MCF 10A (cell line): ENCODE measurements at regions not wholly inside any gene's neighbourhood (a gene's known extent, or its start where the extent isn't known, plus 50 kb on each side); places are given as distances from the start of the nearest gene placed in this dataset.
"Not testable (repeated sequence)": the region's sequence is repeated elsewhere in the genome, so short reads cannot be mapped to it uniquely, and the experiment has no call there.

Source experiments
- BruUV-seq: library from RNA; stranded (reverse); fragments of 400-500 nt; replicated peaks from 2 replicates; lab custom pipeline; 2021; lab: Mats Ljungman, UMichigan
- CTCF ChIA-PET: fragments of 300-600 bp; sonication (Branson Sonifier 250); formaldehyde crosslinking; extraction: SDS; loops from one replicate; lab custom pipeline; 2021; ENCODE audit warnings: antibody characterized with exemption, inconsistent platforms; lab: Yijun Ruan, JAX
- POLR2A ChIA-PET: fragments of 300-600, 350-650 bp; sonication (Branson Sonifier 250); formaldehyde crosslinking; extraction: SDS; loops from one replicate; lab custom pipeline; 2020; ENCODE audit warnings: antibody characterized with exemption, inconsistent platforms; lab: Yijun Ruan, JAX
- DNase-seq: peaks from one replicate; pipeline ENCODE4 v3.0.0-alpha.2; 2018; ENCODE audit not compliant: unreplicated experiment
- H3K27ac Mint-ChIP-seq: one replicate; pipeline ENCODE4 v1.8.0; 2022; ENCODE audit warnings: mild to moderate bottlenecking, low read depth, mixed read lengths; ENCODE audit not compliant: unreplicated experiment
- H3K27me3 Mint-ChIP-seq: one replicate; pipeline ENCODE4 v1.8.0; 2022; ENCODE audit warnings: mixed read lengths; ENCODE audit not compliant: insufficient read depth, unreplicated experiment
- H3K36me3 Mint-ChIP-seq: one replicate; pipeline ENCODE4 v1.8.0; 2022; ENCODE audit warnings: mild to moderate bottlenecking, moderate library complexity, mixed read lengths; ENCODE audit not compliant: insufficient read depth, unreplicated experiment
- H3K4me1 Mint-ChIP-seq: one replicate; pipeline ENCODE4 v1.8.0; 2022; ENCODE audit warnings: mixed read lengths; ENCODE audit not compliant: insufficient read depth, unreplicated experiment
- H3K4me3 Mint-ChIP-seq: one replicate; pipeline ENCODE4 v1.8.0; 2022; ENCODE audit warnings: mild to moderate bottlenecking, moderate library complexity, mixed read lengths; ENCODE audit not compliant: unreplicated experiment
- H3K9me3 Mint-ChIP-seq: one replicate; pipeline ENCODE4 v1.8.0; 2022; ENCODE audit warnings: mixed read lengths; ENCODE audit not compliant: unreplicated experiment
- intact Hi-C: fragments of 100-400 bp; cut with micrococcal nuclease; formaldehyde crosslinking; loops from 2 replicates; pipeline ENCODE4 v1.14.1; 2022
- TF ChIP-seq, protein P1 (sequence below): fragments of 200-600 bp; IDR thresholded peaks from one replicate; pipeline ENCODE4 v1.8.0; 2022; ENCODE audit warnings: antibody characterized with exemption, mild to moderate bottlenecking; ENCODE audit not compliant: unreplicated experiment

- no peak overlapping the region for H3K4me3 Mint-ChIP-seq
- no peaks in the 10 kb centered on the region for H3K36me3 Mint-ChIP-seq
- TF ChIP-seq, protein P1, sequence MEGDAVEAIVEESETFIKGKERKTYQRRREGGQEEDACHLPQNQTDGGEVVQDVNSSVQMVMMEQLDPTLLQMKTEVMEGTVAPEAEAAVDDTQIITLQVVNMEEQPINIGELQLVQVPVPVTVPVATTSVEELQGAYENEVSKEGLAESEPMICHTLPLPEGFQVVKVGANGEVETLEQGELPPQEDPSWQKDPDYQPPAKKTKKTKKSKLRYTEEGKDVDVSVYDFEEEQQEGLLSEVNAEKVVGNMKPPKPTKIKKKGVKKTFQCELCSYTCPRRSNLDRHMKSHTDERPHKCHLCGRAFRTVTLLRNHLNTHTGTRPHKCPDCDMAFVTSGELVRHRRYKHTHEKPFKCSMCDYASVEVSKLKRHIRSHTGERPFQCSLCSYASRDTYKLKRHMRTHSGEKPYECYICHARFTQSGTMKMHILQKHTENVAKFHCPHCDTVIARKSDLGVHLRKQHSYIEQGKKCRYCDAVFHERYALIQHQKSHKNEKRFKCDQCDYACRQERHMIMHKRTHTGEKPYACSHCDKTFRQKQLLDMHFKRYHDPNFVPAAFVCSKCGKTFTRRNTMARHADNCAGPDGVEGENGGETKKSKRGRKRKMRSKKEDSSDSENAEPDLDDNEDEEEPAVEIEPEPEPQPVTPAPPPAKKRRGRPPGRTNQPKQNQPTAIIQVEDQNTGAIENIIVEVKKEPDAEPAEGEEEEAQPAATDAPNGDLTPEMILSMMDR: no peak
- H3K4me1 Mint-ChIP-seq: peaks cover 7% of the 10 kb centered on the region
- DNase-seq: no peak
- CTCF ChIA-PET: interaction anchor here (0.5 kb wide), 1 partner anchor 12 kb away, joined by 4 read pairs; no protein-coding TSS in a partner anchor
- no TSS peak for BruUV-seq
- intact Hi-C loops: no loop called here
- no peak overlapping the region for H3K27ac Mint-ChIP-seq
- POLR2A ChIA-PET: interaction anchor here (0.7 to 1.8 kb wide), 2 partner anchors 12 to 48 kb away, joined by 3 to 4 read pairs; no protein-coding TSS in a partner anchor
- H3K27me3 Mint-ChIP-seq: no peaks in the 10 kb centered on the region
- no peaks in the 10 kb centered on the region for H3K9me3 Mint-ChIP-seq
These were observed 1565.1 kb downstream of the SI start for GRCh38 chr3:163513149-163513657.

- Mint-ChIP-seq H3K4me1 (no peaks in the 10 kb centered on the region), H3K9me3 (no peaks in the 10 kb centered on the region), H3K4me3 (no peak overlapping the region), H3K27me3 (no peaks in the 10 kb centered on the region), H3K27ac (no peak overlapping the region), H3K36me3 (no peaks in the 10 kb centered on the region)
- intact Hi-C loops: no loop called here
- ChIA-PET POLR2A (no interaction called here), CTCF (interaction anchor here (0.6 to 1.5 kb wide), 2 partner anchors 298 to 451 kb away, joined by 3 read pairs; no protein-coding TSS in a partner anchor)
- TF ChIP-seq, protein P1: no peak
- BruUV-seq: no TSS peak
- DNase-seq: no peak
These were observed 1570.1 kb downstream of the SI start for GRCh38 chr3:163508206-163508605.

DNA sequence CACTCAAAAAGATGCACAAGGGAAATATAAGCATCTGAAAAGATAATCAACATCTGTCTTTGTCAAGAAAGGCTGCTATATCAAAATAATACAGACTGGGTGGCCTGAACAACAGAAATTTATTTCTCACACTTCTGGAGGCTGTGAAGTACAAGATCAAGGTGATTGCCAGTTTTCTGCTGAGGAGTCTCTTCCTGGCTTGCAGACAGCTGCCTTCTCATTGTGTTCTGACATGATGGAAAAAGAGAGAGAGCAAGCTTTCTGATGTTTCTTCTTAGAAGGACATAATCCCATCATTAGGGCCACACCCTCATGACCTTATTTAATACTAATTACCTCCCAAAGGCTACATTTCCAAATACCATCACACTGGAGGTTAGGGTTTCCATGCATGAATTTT, 1573.3 kb downstream of the SI start:
- Mint-ChIP-seq H3K9me3 (no peaks in the 10 kb centered on the region), H3K27ac (no peak overlapping the region), H3K27me3 (no peaks in the 10 kb centered on the region), H3K4me1 (no peaks in the 10 kb centered on the region), H3K36me3 (no peaks in the 10 kb centered on the region), H3K4me3 (no peak overlapping the region)
- TF ChIP-seq, protein P1: no peak
- intact Hi-C loops: no loop called here
- POLR2A ChIA-PET: no interaction called here
- no peak for DNase-seq
- CTCF ChIA-PET: no interaction called here
- no TSS peak for BruUV-seq

DNA sequence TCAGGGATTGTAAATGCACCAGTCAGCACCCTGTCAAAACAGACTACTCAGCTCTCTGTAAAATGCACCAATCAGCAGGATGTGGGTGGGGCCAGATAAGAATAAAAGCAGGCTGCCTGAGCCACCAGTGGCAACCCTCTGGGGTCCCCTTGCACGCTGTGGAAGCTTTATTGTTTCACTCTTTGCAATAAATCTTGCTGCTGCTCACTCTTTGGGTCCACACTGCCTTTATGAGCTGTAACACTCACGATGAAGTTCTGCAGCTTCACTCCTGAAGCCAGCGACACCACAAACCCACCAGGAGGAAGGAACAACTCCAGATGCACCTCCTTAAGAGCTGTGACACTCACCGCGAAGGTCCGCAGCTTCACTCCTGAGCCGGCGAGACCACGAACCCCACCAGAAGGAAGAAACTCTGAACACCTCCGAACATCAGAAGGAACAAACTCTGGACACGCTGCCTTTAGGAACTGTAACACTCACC, 1578.5 kb downstream of the SI start:
- H3K4me3 Mint-ChIP-seq, H3K27me3 Mint-ChIP-seq, BruUV-seq, POLR2A ChIA-PET, H3K4me1 Mint-ChIP-seq, H3K9me3 Mint-ChIP-seq, intact Hi-C loops, H3K36me3 Mint-ChIP-seq, DNase-seq, H3K27ac Mint-ChIP-seq: not testable (repeated sequence)
- CTCF ChIA-PET: interaction anchor here (0.7 to 1.4 kb wide), 2 partner anchors 9 to 442 kb away, joined by 3 to 4 read pairs; no protein-coding TSS in a partner anchor

- H3K4me1 Mint-ChIP-seq, DNase-seq, intact Hi-C loops, H3K27ac Mint-ChIP-seq, H3K9me3 Mint-ChIP-seq, H3K36me3 Mint-ChIP-seq, BruUV-seq, H3K27me3 Mint-ChIP-seq, POLR2A ChIA-PET, H3K4me3 Mint-ChIP-seq: not testable (repeated sequence)
- CTCF ChIA-PET: interaction anchor here (1.4 kb wide), 1 partner anchor 442 kb away, joined by 4 read pairs; no protein-coding TSS in a partner anchor
These were observed 1579.2 kb downstream of the SI start for GRCh38 chr3:163498842-163499735.
